ENCODE measurements at regions not wholly inside any gene's neighbourhood (a gene's known extent, or its start where the extent isn't known, plus 50 kb on each side); places are given as distances from the start of the nearest gene placed in this dataset.

GRCh38 chr1:88451856-88452255 is 232.2 kb upstream of the PKN2 start:
- Histone ChIP-seq H3K27ac (no peak overlapping the region), H3K4me1 (no peaks in the 10 kb centered on the region), H3K4me3 (no peak overlapping the region), H3K9me3 (no peaks in the 10 kb centered on the region), H3K36me3 (replicated peaks in 1 of 2; ENCODE audit: insufficient read depth in 1 of 2, low read depth in 2 of 2) (no peaks in the 10 kb centered on the region), H3K27me3 (no peaks in the 10 kb centered on the region)
- no peak for ATAC-seq
- intact Hi-C loops (cut with DNase I) = no loop called here
- no peak for DNase-seq
- no peak for TF ChIP-seq CTCF (IDR thresholded peaks at IDR 0.05)
- no peak for TF ChIP-seq POLR2A (IDR thresholded peaks at IDR 0.05)

- intact Hi-C loops (cut with DNase I) = no loop called here
Measured at GRCh38 chr1:88453295-88453694, 230.8 kb upstream of the PKN2 start.

GRCh38 chr1:88454781-88455180 is 229.3 kb upstream of the PKN2 start:
- Histone ChIP-seq H3K36me3 (replicated peaks in 1 of 2; ENCODE audit: insufficient read depth in 1 of 2, low read depth in 2 of 2) (no peaks in the 10 kb centered on the region), H3K4me1 (no peaks in the 10 kb centered on the region), H3K4me3 (no peak overlapping the region), H3K27ac (no peak overlapping the region), H3K27me3 (no peaks in the 10 kb centered on the region), H3K9me3 (no peaks in the 10 kb centered on the region)
- intact Hi-C loops (cut with DNase I) = no loop called here
- no peak for ATAC-seq
- no peak for TF ChIP-seq CTCF (IDR thresholded peaks at IDR 0.05)
- no peak for TF ChIP-seq POLR2A (IDR thresholded peaks at IDR 0.05)
- WGBS, 2 donors = 59 to 61% methylated on average over 4 of the region's 4 CpGs
- no peak for DNase-seq

More at GRCh38 chr1:88453295-88453694, 230.8 kb upstream of the PKN2 start:
- Histone ChIP-seq H3K4me3 (no peak overlapping the region), H3K4me1 (no peaks in the 10 kb centered on the region), H3K9me3 (no peaks in the 10 kb centered on the region), H3K36me3 (replicated peaks in 1 of 2; ENCODE audit: insufficient read depth in 1 of 2, low read depth in 2 of 2) (no peaks in the 10 kb centered on the region), H3K27me3 (no peaks in the 10 kb centered on the region), H3K27ac (no peak overlapping the region)
- no peak for TF ChIP-seq POLR2A (IDR thresholded peaks at IDR 0.05)
- no peak for TF ChIP-seq CTCF (IDR thresholded peaks at IDR 0.05)
- DNase-seq = no peak
- WGBS, 2 donors = 73 to 75% methylated on average over 7 of the region's 7 CpGs
- ATAC-seq = no peak

GRCh38 chr1:88455621-88456256 is 228.3 kb upstream of the PKN2 start:
- Histone ChIP-seq H3K9me3 (no peaks in the 10 kb centered on the region), H3K27ac (no peak overlapping the region), H3K27me3 (no peaks in the 10 kb centered on the region), H3K4me1 (no peaks in the 10 kb centered on the region), H3K36me3 (replicated peaks in 1 of 2; ENCODE audit: insufficient read depth in 1 of 2, low read depth in 2 of 2) (no peaks in the 10 kb centered on the region), H3K4me3 (no peak overlapping the region)
- DNase-seq (no peak), ATAC-seq (no peak)
- TF ChIP-seq POLR2A (IDR thresholded peaks at IDR 0.05) (no peak), CTCF (IDR thresholded peaks at IDR 0.05) (no peak)
- 63 to 74% methylated on average over 9 of the region's 9 CpGs for WGBS, 2 donors
- intact Hi-C loops (cut with DNase I) = no loop called here

GRCh38 chr1:88457197-88457596 is 226.9 kb upstream of the PKN2 start:
- 82 to 86% methylated on average over 5 of the region's 5 CpGs for WGBS, 2 donors
- TF ChIP-seq POLR2A (IDR thresholded peaks at IDR 0.05) = no peak
- TF ChIP-seq CTCF (IDR thresholded peaks at IDR 0.05) = no peak
- Histone ChIP-seq H3K4me1 (no peaks in the 10 kb centered on the region), H3K27ac (no peak overlapping the region), H3K4me3 (no peak overlapping the region), H3K36me3 (replicated peaks in 1 of 2; ENCODE audit: insufficient read depth in 1 of 2, low read depth in 2 of 2) (no peaks in the 10 kb centered on the region), H3K27me3 (no peaks in the 10 kb centered on the region), H3K9me3 (no peaks in the 10 kb centered on the region)
- no peak for DNase-seq
- no peak for ATAC-seq
- intact Hi-C loops (cut with DNase I) = no loop called here

Data from body of pancreas (tissue), 4 donors.